ENCODE measurements at regions not wholly inside any gene's neighbourhood (a gene's known extent, or its start where the extent isn't known, plus 50 kb on each side); places are given as distances from the start of the nearest gene placed in this dataset.
"Not testable (repeated sequence)": the region's sequence is repeated elsewhere in the genome, so short reads cannot be mapped to it uniquely, and the experiment has no call there.

GRCh38 chr6:138671351-138671750 lies 102.2 kb upstream of the CCDC28A start:
- peaks cover 3% of the 10 kb centered on the region for H3K79me2 ChIP-seq (ENCODE audit: control insufficient read depth, insufficient read depth, low read length)
- H3K36me3 ChIP-seq (ENCODE audit: control insufficient read depth, insufficient read depth, low read length): no peaks in the 10 kb centered on the region
- H3K4me2 ChIP-seq (ENCODE audit: extremely low read depth, insufficient read depth, low read length): no peak overlapping the region
- no peaks in the 10 kb centered on the region for H3K27me3 ChIP-seq (ENCODE audit: control insufficient read depth, insufficient read depth, low read length)
- no peak overlapping the region for H3K4me3 ChIP-seq (replicated peaks in 1 of 4; ENCODE audit: control extremely low read depth in 1 of 4, insufficient read depth in 1 of 4, low read depth in 3 of 4, low read length in 4 of 4)
- H3K9ac ChIP-seq (ENCODE audit: insufficient read depth, low read length): no peak overlapping the region
- TF ChIP-seq EZH2 (IDR thresholded peaks at IDR 0.05; ENCODE audit: low read length, missing control alignments): no peak
- TF ChIP-seq, protein P1, sequence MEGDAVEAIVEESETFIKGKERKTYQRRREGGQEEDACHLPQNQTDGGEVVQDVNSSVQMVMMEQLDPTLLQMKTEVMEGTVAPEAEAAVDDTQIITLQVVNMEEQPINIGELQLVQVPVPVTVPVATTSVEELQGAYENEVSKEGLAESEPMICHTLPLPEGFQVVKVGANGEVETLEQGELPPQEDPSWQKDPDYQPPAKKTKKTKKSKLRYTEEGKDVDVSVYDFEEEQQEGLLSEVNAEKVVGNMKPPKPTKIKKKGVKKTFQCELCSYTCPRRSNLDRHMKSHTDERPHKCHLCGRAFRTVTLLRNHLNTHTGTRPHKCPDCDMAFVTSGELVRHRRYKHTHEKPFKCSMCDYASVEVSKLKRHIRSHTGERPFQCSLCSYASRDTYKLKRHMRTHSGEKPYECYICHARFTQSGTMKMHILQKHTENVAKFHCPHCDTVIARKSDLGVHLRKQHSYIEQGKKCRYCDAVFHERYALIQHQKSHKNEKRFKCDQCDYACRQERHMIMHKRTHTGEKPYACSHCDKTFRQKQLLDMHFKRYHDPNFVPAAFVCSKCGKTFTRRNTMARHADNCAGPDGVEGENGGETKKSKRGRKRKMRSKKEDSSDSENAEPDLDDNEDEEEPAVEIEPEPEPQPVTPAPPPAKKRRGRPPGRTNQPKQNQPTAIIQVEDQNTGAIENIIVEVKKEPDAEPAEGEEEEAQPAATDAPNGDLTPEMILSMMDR (conservative IDR thresholded peaks at IDR 0.05 in 1 of 2, IDR thresholded peaks at IDR 0.05 in 1 of 2; ENCODE audit: low read depth in 1 of 2, low read length in 2 of 2): no peak
- H3K27ac ChIP-seq (ENCODE audit: insufficient read depth, low read length): no peak overlapping the region
- no peak overlapping the region for H2AFZ ChIP-seq (ENCODE audit: low read length)
- DNase-seq (ENCODE audit: low read depth in 2 of 2): no peak
- no peaks in the 10 kb centered on the region for H4K20me1 ChIP-seq (ENCODE audit: control insufficient read depth, extremely low read depth, insufficient read depth, low read length)
- peaks cover 3% of the 10 kb centered on the region for H3K4me1 ChIP-seq (ENCODE audit: control insufficient read depth, extremely low read depth, insufficient read depth, low read length)
- no peaks in the 10 kb centered on the region for H3K9me3 ChIP-seq (ENCODE audit: control insufficient read depth, insufficient read depth, low read depth, low read length)

DNA sequence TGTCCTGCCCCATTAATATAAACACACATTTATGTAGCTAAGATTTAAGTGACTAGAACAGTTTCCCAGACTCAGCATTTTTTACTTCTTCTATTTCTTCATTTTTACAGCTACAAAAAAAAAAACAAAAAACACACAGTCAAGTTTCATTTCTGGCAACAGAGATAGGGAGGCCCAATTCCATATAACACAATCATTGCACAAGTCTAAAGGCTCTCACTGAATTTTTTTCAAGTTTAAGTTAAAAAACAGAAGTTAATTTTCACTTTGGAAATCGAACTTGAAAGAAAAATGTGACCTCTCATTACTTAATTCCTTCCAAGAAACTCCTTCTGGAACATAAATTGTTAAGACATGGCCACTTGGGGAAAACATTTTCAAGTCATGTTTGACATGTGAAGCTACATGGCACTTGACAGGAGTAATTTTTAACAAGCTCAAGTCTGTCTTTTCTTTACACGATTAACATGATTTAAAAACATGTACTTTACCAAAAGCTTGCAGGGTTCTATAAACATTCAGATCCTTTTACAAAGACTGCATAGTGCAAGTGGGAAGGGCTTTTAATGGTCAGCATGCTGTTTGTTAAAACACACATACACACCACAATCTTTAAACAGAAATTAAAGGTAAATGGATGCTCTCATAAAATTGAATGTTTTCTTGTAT lies 100.1 kb upstream of the CCDC28A start:
- H3K4me1 ChIP-seq (ENCODE audit: control insufficient read depth, extremely low read depth, insufficient read depth, low read length): peaks cover 3% of the 10 kb centered on the region
- peak overlapping the region in 3 of 4 experiments; percentile 0 to 31 (median 26) for H3K4me3 ChIP-seq (replicated peaks in 1 of 4; ENCODE audit: control extremely low read depth in 1 of 4, insufficient read depth in 1 of 4, low read depth in 3 of 4, low read length in 4 of 4)
- H3K36me3 ChIP-seq (ENCODE audit: control insufficient read depth, insufficient read depth, low read length): no peaks in the 10 kb centered on the region
- no peaks in the 10 kb centered on the region for H3K9me3 ChIP-seq (ENCODE audit: control insufficient read depth, insufficient read depth, low read depth, low read length)
- TF ChIP-seq, protein P1 (conservative IDR thresholded peaks at IDR 0.05 in 1 of 2, IDR thresholded peaks at IDR 0.05 in 1 of 2; ENCODE audit: low read depth in 1 of 2, low read length in 2 of 2): no peak
- no peak for TF ChIP-seq EZH2 (IDR thresholded peaks at IDR 0.05; ENCODE audit: low read length, missing control alignments)
- H3K27ac ChIP-seq (ENCODE audit: insufficient read depth, low read length): no peak overlapping the region
- H2AFZ ChIP-seq (ENCODE audit: low read length): peak overlapping the region; percentile 75
- H4K20me1 ChIP-seq (ENCODE audit: control insufficient read depth, extremely low read depth, insufficient read depth, low read length): no peaks in the 10 kb centered on the region
- peak overlapping the region; percentile 94 for H3K4me2 ChIP-seq (ENCODE audit: extremely low read depth, insufficient read depth, low read length)
- H3K79me2 ChIP-seq (ENCODE audit: control insufficient read depth, insufficient read depth, low read length): peaks cover 4% of the 10 kb centered on the region
- peak overlapping the region; percentile 7 for H3K9ac ChIP-seq (ENCODE audit: insufficient read depth, low read length)
- peak in 1 of 2 donors; percentile 70 for DNase-seq (ENCODE audit: low read depth in 2 of 2)
- H3K27me3 ChIP-seq (ENCODE audit: control insufficient read depth, insufficient read depth, low read length): no peaks in the 10 kb centered on the region

DNA sequence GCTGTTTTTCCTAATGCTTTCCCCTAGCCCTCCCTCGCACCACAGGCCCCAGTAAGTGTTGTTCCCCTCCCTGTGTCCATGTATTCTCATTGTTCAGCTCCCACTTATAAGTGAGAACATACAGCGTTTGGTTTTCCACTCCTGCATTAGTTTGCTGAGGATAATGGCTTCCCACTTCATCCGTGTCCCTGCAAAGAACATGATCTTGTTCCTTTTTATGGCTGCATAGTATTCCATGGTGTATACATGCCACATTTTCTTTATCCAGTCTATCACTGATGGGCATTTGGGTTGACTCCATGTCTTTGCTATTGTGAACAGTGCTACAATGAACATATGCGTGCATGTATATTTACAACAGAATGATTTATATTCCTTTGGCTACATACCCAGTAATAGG lies 99.1 kb upstream of the CCDC28A start:
- H3K4me2 ChIP-seq (ENCODE audit: extremely low read depth, insufficient read depth, low read length); H3K27ac ChIP-seq (ENCODE audit: insufficient read depth, low read length); H3K36me3 ChIP-seq (ENCODE audit: control insufficient read depth, insufficient read depth, low read length); H4K20me1 ChIP-seq (ENCODE audit: control insufficient read depth, extremely low read depth, insufficient read depth, low read length); H2AFZ ChIP-seq (ENCODE audit: low read length); H3K27me3 ChIP-seq (ENCODE audit: control insufficient read depth, insufficient read depth, low read length); DNase-seq (ENCODE audit: low read depth in 2 of 2); H3K4me1 ChIP-seq (ENCODE audit: control insufficient read depth, extremely low read depth, insufficient read depth, low read length); H3K79me2 ChIP-seq (ENCODE audit: control insufficient read depth, insufficient read depth, low read length); H3K9me3 ChIP-seq (ENCODE audit: control insufficient read depth, insufficient read depth, low read depth, low read length); H3K4me3 ChIP-seq (replicated peaks in 1 of 4; ENCODE audit: control extremely low read depth in 1 of 4, insufficient read depth in 1 of 4, low read depth in 3 of 4, low read length in 4 of 4); H3K9ac ChIP-seq (ENCODE audit: insufficient read depth, low read length): not testable (repeated sequence)
